NCI-H1930 (cell line): ENCODE measurements at regions not wholly inside any gene's neighbourhood (a gene's known extent, or its start where the extent isn't known, plus 50 kb on each side); places are given as distances from the start of the nearest gene placed in this dataset.

Experiments
- DNase-seq, 2 experiments: peaks; one replicate each; lab custom pipeline; 2025; lab: John Stamatoyannopoulos, UW

DNA sequence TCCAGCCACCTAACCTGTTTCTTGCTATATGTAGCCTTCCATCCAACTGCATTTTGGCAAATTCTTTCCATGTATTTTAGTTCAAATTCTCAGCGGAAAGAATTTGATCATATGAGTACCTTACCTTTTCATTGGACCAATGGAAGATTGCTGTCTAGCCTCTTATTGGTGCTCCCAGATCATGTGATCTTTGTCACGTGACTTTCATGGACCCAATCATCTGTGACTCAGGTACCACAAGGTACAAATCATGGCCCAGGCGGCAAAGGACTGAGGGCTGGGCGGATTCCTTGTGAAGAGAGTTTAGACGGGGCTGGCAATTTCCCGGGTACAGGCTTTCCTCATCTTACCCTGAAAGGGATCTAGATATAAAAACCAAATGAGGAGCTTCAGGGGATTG, 85.9 kb upstream of the TBX20 start:
- no peak for DNase-seq

DNA sequence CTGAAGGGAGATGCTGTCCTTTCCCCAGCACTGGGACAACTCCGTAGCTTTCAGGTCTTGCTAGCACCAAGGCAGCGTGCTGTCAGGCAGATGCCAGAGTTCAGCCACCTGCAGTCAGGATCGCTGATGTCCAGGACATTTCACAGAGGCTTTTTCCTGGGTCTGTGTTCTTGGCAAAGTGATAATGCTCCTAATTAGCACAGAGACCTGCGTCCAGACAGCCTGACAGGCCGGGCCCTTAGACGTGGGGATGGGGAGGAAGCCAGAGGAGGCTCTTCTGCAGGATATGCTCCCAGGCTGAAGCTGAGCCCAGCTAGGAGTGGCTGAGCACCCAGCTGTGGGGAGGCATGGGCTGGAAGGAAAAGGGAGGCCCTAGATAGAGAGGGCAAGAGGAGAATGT, 82.5 kb upstream of the TBX20 start:
- no peak for DNase-seq

DNA sequence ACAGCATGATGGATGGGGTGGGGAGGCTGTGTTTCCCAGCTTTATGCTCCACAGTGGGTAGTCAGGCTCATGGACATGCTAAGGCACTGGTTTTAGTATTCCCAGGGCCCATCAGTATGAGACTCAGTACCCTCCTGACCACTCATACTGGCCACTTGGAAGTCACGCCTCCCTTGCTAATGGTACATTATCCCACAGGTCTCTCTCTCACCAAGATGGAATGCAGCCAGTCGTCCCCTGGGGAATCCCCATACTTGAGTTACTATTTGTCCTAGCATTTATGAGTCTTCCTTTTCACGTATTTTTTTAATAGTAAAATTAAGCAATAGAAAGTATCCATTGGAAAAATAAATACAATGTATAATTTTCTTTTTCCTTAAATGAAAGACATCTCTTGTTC, 80.6 kb upstream of the TBX20 start:
- no peak for DNase-seq

DNA sequence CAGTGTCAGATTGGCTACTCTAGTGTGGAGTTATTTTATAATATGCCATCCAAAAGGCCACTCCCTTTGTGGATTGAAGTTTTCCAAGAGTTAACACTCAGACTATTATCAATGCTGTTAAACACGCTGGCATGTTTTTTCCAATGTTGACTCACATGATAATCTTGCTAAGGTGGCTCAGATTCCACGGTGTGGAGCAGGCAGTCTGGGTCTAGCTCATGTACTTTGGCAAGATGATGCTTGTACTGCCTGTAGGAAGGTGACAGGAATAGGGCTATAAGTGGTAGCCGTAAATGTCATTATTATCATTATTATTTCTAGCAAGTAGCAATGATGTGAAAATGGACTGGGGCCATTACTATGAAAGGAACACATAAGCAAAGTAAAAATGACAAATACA, 79.4 kb upstream of the TBX20 start:
- DNase-seq = no peak

DNA sequence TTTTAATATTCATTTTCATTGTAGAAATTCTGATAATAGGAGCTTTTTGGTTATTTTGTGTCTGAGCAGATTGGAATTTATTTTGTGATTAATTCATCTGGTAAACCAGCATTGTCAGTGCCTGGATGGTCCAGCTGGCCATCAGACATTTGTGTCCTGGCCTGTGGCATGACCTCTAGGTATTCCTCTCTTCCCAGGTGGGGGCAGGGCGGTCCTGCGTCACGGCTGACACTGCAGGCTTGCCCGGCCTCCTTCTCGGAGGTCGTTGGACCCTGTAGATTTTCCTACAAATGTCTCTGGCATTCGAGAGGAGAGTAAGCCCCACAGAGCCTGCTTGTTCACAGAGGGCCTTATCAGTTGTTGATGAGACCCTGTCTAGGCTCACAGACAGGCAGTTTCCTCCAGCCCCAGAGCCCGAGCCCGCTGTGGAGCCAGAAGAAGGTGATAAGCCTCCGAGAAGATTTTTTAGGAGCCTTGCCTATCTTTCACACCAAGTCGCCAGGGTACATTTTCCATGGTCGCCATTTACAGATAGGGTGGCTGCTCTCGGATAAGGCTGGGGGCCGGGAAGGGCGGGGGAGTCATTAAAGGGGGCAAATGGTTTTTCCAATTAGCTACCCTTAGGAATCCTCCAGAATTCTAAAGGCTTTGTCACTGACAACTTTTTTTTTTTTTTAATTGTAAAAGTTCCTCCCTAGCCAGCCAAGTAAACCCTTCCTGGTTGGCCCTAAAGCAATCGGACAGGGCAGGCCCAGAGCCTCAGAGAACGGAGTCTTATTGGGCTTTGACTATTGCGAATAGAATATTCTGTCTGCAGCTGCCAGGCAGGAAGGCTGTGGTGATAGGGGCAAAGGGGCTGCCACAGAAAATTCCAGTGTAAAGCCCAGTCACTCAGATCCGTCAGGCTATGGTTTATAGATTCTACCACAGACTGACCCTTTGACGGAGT, 78.1 kb upstream of the TBX20 start:
- DNase-seq = no peak

DNA sequence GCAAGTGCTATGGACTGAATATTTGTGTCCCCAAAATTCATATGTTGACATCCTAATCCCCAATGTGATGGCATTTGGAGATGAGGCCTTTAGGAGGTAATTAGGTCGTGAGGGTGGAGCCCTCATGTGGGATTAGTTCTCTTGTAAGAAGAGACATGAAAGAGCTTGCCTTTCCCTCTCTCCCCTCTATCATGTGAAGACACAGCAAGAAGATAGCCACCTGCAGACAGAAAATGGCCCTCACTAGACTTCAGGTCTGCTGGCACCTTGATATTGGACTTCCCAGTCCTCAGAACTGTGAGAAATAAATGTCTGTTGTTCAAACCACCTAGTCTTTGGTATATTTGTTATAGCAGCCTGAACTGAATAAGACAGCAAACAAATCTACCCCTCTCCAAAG, 75.1 kb upstream of the TBX20 start:
- DNase-seq = no peak

DNA sequence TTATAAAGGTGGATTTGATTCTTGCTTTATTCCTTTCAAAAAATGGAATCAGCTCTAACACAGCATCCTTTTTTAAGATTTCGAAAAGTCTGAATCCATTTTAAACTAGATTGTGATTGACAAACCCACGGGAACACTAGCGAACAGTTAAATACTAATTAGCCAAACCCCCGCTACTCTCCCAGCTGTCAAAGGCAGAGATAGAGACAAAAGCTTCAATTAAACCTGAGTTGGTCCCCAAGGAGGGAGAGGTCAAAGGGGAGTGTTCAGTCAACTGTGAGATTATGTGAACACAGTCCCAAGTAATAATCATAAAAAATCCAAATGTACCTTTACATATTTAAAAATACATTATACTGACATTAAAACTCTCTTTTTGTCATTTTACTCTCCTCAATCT, 65.7 kb upstream of the TBX20 start:
- no peak for DNase-seq

DNA sequence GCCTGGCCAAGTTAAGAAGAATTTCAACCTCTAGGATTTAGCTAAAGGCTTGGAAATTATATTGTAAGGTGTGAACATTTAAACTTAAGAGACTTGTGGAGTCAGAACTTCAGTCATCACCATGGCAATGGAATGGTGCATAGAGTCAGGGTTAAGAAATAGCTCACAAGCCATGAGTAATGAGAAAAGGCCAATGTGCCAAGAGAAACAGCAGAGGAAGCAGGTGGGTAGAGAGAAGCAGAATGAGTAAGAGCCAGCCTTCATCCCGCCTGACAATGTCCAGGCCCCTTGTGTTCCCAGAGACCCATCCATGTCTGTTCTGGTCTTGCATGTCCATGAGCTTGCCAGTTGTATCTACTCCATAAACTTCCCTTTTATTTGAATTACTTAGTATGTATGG, 62.6 kb upstream of the TBX20 start:
- DNase-seq = no peak

DNA sequence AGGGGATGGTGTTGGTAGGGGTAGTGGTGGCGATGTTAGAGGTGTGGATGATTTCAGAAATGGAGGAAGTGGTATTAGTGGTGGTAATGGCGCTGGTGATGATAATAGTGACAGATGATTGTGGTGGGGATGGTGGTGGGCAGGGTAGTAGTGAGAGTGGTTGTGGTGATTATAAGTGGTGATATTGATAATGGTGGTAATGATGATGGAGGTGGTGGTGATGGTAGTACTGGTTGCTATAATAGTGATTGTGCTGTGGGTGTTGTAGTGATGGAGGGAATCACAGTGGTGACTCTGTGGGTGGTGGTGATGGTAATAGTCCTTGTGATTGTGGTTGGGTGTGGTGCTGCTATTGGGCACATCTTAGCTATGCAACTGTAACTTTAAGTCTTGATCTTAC, 61.6 kb upstream of the TBX20 start:
- DNase-seq = no peak

DNA sequence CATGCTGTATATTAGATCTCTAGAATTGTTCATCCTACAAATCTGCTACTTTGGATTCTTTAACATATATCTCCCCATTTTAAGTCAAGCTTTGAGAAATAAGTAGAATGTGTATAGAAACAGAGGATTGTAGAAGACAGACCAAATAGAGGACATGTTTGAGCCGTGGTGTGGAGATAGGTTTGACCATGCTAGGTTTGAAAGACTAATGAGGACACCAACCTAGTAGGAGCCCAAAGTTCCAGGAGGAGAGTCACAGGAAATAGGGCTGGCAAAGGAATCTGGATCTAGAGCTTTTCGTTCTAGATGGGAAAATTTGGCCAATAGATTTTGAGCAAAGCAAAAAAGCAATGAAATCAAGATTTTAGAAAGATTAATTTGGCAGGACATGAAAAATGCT, 60.5 kb upstream of the TBX20 start:
- DNase-seq = no peak

DNA sequence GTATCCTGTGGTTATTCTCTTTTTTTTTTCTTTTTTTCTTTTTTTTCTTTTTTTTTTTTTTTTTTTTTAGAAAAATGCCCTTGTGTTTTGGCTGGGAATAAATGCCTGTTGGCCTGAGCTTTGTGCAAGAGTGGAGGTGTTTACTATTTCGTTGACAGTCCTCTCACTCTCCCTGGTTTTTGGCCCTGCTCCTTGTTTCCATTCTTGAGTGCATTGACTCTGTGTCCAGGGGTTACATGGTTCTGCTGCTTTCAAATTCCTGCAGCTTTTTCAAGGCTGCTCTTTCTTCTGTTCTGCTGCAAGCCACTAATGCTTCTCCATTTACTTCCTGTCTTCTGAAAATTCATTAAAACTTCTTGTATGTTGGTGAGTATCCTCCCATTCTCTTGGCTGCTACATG, 59.7 kb upstream of the TBX20 start:
- no peak for DNase-seq
